ENCODE measurements at regions not wholly inside any gene's neighbourhood (a gene's known extent, or its start where the extent isn't known, plus 50 kb on each side); places are given as distances from the start of the nearest gene placed in this dataset.

- no peak overlapping the region for H3K27ac Mint-ChIP-seq
- H3K4me3 Mint-ChIP-seq, result no peak overlapping the region
These were observed 136.0 kb upstream of the COL1A2 start for GRCh38 chr7:94258418-94259300.

More at GRCh38 chr7:94258418-94259300, 136.0 kb upstream of the COL1A2 start:
- Histone ChIP-seq H3K9me2 (ENCODE audit: insufficient read depth) (no peaks in the 10 kb centered on the region), H3K4me1 (ENCODE audit: insufficient read depth) (peaks cover 10% of the 10 kb centered on the region), H3K27me3 (ENCODE audit: insufficient read depth) (no peaks in the 10 kb centered on the region), H3K4me3 (no peak overlapping the region), H4K20me1 (replicated peaks; ENCODE audit: insufficient read depth) (no peaks in the 10 kb centered on the region), H2AFZ (peak overlapping the region; percentile 80), H3K79me2 (replicated peaks; ENCODE audit: insufficient read depth) (no peaks in the 10 kb centered on the region), H3F3A (replicated peaks; ENCODE audit: low read depth) (no peaks in the 10 kb centered on the region), H3K27ac (ENCODE audit: low read depth) (no peak overlapping the region), H3K36me3 (ENCODE audit: insufficient read depth) (no peaks in the 10 kb centered on the region), H3K4me2 (no peak overlapping the region)
- no peaks in the 10 kb centered on the region for H3K27me3 Mint-ChIP-seq (ENCODE audit: insufficient read depth, low read depth, poor library complexity)
- no peaks in the 10 kb centered on the region for H3K9me3 Mint-ChIP-seq
- H3K4me1 Mint-ChIP-seq, result peaks cover 12% of the 10 kb centered on the region
- ATAC-seq (peak; percentile 97), DNase-seq (ENCODE audit: low spot score) (peak; percentile 58)
- no peaks in the 10 kb centered on the region for H3K36me3 Mint-ChIP-seq (ENCODE audit: low read depth)
- TF ChIP-seq STAT1 (IDR thresholded peaks at IDR 0.05; ENCODE audit: unreplicated experiment) (no peak), ZNF331 (CRISPR knock-in tag; IDR thresholded peaks at IDR 0.05; ENCODE audit: low read depth) (no peak), CTCF (conservative IDR thresholded peaks at IDR 0.05; ENCODE audit: low read depth in 2 of 2) (no peak), ETS1 (IDR thresholded peaks at IDR 0.05) (no peak), POLR2AphosphoS5 (IDR thresholded peaks at IDR 0.05; ENCODE audit: low read depth) (no peak), ZNF462 (CRISPR knock-in tag; IDR thresholded peaks at IDR 0.05) (no peak), REST (IDR thresholded peaks at IDR 0.05; ENCODE audit: unreplicated experiment) (no peak), ZNF114 (CRISPR knock-in tag; IDR thresholded peaks at IDR 0.05) (no peak), NANOG (IDR thresholded peaks at IDR 0.05; ENCODE audit: borderline replicate concordance) (no peak), JUNB (IDR thresholded peaks at IDR 0.05; ENCODE audit: unreplicated experiment) (no peak), EZH2 (IDR thresholded peaks at IDR 0.05; ENCODE audit: low read depth, unreplicated experiment) (no peak), CREB1 (CRISPR knock-in tag; IDR thresholded peaks at IDR 0.05; ENCODE audit: low read depth) (no peak), EZH2phosphoT487 (IDR thresholded peaks at IDR 0.05; ENCODE audit: unreplicated experiment) (no peak)
